ENCODE measurements at regions not wholly inside any gene's neighbourhood (a gene's known extent, or its start where the extent isn't known, plus 50 kb on each side); places are given as distances from the start of the nearest gene placed in this dataset.

DNA sequence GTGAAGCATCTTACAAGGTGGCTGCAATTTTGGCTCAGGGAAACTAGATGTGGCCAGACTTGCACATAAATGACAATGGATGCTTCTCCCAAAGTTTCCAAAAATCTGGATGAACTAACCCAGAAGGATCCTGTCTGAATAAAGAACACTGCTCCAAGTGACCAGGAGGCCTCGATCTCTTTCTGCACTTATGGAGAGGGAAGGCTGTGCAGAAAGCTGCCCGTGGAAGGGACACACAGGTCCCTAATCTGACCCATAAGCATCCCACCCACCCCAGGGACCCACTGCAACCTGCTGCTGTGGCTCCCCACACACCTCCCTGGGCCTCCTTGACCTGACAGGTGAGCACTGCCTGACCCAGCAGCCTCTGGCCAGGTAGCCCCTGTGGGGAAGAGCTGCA lies 74.6 kb upstream of the SEC14L1 start:
- TF ChIP-seq POLR2A (IDR thresholded peaks at IDR 0.05) (no peak), CTCF (IDR thresholded peaks at IDR 0.05) (no peak)
